B cell (primary cell): ENCODE measurements at regions not wholly inside any gene's neighbourhood (a gene's known extent, or its start where the extent isn't known, plus 50 kb on each side); places are given as distances from the start of the nearest gene placed in this dataset.

ENCODE experiments used
- ATAC-seq: fragments of 200-7000 bp; cut with Tn5 transposase; one replicate; pipeline ENCODE4 v1.10.0; 2021; ENCODE audit warnings: low read depth, mild to moderate bottlenecking, moderate number of reproducible peaks, moderate library complexity
- CTCF ChIA-PET: fragments of 350-600 bp; sonication (Branson Sonifier 250); formaldehyde crosslinking; loops from one replicate; lab custom pipeline; 2021; ENCODE audit warnings: antibody characterized with exemption, inconsistent platforms; lab: Charles Lee
- POLR2A ChIA-PET: fragments of 350-600 bp; sonication (Branson Sonifier 250); formaldehyde crosslinking; loops from one replicate; lab custom pipeline; 2021; ENCODE audit warnings: antibody characterized with exemption; lab: Charles Lee
- DNase-seq: peaks from one replicate; pipeline ENCODE4 v3.0.0; 2013
- H2AFZ ChIP-seq: 2 replicates; pipeline ENCODE4 v1.6.1; 2012; ENCODE audit warnings: mild to moderate bottlenecking, low read depth, low read length; ENCODE audit not compliant: insufficient read depth, poor library complexity, severe bottlenecking
- H3K27ac ChIP-seq, 2 donors: 1 replicate in 1 of 2; 2 replicates in 1 of 2; pipeline ENCODE4 v1.5.1; 2012 to 2013; ENCODE audit warnings: low read length in 2 of 2, mild to moderate bottlenecking in 2 of 2, moderate library complexity in 1 of 2
- H3K27me3 ChIP-seq, 4 experiments: fragments of 200-600 bp in 1 of 4; sonication (generic) in 1 of 4; replicated peaks in 1 of 4; 1 replicate in 2 of 4; 2 replicates in 2 of 4; pipeline versions ENCODE4 v1.6.1 to v1.7.0; 2013 to 2016; ENCODE audit warnings: low read length in 3 of 4, mild to moderate bottlenecking in 2 of 4, mixed read lengths in 1 of 4, moderate library complexity in 1 of 4; ENCODE audit not compliant: insufficient read depth in 4 of 4, control insufficient read depth in 3 of 4; ENCODE audit errors: control extremely low read depth in 1 of 4
- H3K36me3 ChIP-seq, 2 experiments: replicated peaks in 1 of 2; 1 replicate in 1 of 2; 2 replicates in 1 of 2; pipeline versions ENCODE4 v1.6.1 to v1.7.1; 2013; ENCODE audit warnings: low read length in 1 of 2; ENCODE audit not compliant: insufficient read depth in 2 of 2, control insufficient read depth in 1 of 2; ENCODE audit errors: control extremely low read depth in 1 of 2, extremely low read depth in 1 of 2
- H3K4me1 ChIP-seq, 2 donors: fragments of 200-600 bp in 1 of 2; sonication (generic) in 1 of 2; 1 replicate in 1 of 2; 2 replicates in 1 of 2; pipeline versions ENCODE4 v1.5.1 to v1.6.1; 2013 to 2017; ENCODE audit warnings: low read length in 2 of 2; ENCODE audit not compliant: control insufficient read depth in 2 of 2, insufficient read depth in 2 of 2
- H3K4me2 ChIP-seq: replicated peaks from 2 replicates; pipeline ENCODE3; 2012; ENCODE audit warnings: mild to moderate bottlenecking, low read depth, low read length; ENCODE audit not compliant: poor library complexity, severe bottlenecking
- H3K4me3 ChIP-seq, 5 experiments: fragments of 200-600 bp in 1 of 5; sonication (generic) in 1 of 5; 1 replicate in 3 of 5; 2 replicates in 2 of 5; pipeline versions ENCODE4 v1.5.1 to v1.7.0; 2011 to 2016; ENCODE audit warnings: low read length in 4 of 5, mild to moderate bottlenecking in 4 of 5, low read depth in 2 of 5, control low read depth in 1 of 5, moderate library complexity in 1 of 5; ENCODE audit not compliant: insufficient read depth in 1 of 5; ENCODE audit errors: control extremely low read depth in 1 of 5, extremely low read depth in 1 of 5
- H3K79me2 ChIP-seq: fragments of 200-600 bp; sonication (generic); one replicate; pipeline ENCODE4 v1.6.0; 2016; ENCODE audit warnings: low read length; ENCODE audit not compliant: control insufficient read depth, insufficient read depth
- H3K9ac ChIP-seq: fragments of 200-600 bp; sonication (generic); 2 replicates; pipeline ENCODE4 v1.6.1; 2017; ENCODE audit warnings: mild to moderate bottlenecking, low read length, moderate library complexity
- H3K9me3 ChIP-seq, 3 donors: one replicate each; pipeline versions ENCODE4 v1.6.1 to v1.7.1; 2013; ENCODE audit warnings: low read length in 2 of 3; ENCODE audit not compliant: control insufficient read depth in 2 of 3, insufficient read depth in 1 of 3; ENCODE audit errors: control extremely low read depth in 1 of 3
- H4K20me1 ChIP-seq: 2 replicates; pipeline ENCODE4 v1.6.0; 2012; ENCODE audit warnings: mild to moderate bottlenecking, low read length; ENCODE audit not compliant: insufficient read depth, control insufficient read depth, poor library complexity, severe bottlenecking
- H3K27ac Mint-ChIP-seq: one replicate; pipeline ENCODE4 v1.8.0; 2021; ENCODE audit warnings: mixed read lengths
- H3K27me3 Mint-ChIP-seq: one replicate; pipeline ENCODE4 v1.8.0; 2021; ENCODE audit warnings: mixed read lengths
- H3K4me1 Mint-ChIP-seq: one replicate; pipeline ENCODE4 v1.8.0; 2021; ENCODE audit warnings: mixed read lengths
- H3K4me3 Mint-ChIP-seq: one replicate; pipeline ENCODE4 v1.8.0; 2021; ENCODE audit warnings: mixed read lengths
- H3K9me3 Mint-ChIP-seq: one replicate; pipeline ENCODE4 v1.8.0; 2022; ENCODE audit warnings: mixed read lengths; ENCODE audit not compliant: insufficient read depth
- EZH2 ChIP-seq: IDR thresholded peaks from 2 replicates; pipeline ENCODE4 v1.6.1; 2012; ENCODE audit warnings: borderline replicate concordance, low read depth, mild to moderate bottlenecking, moderate library complexity, low read length; ENCODE audit not compliant: insufficient read depth, poor library complexity, severe bottlenecking
- WGBS: methylation state at CpG from one replicate; pipeline ENCODE4 v1.1.5; 2013; ENCODE audit warnings: missing lambda C conversion rate; ENCODE audit not compliant: insufficient coverage; 5-methylcytosine and 5-hydroxymethylcytosine counted together
- intact Hi-C: fragments of 100-400 bp; cut with micrococcal nuclease; formaldehyde crosslinking; loops from one replicate; pipeline ENCODE4 v1.10.0; 2022
- TF ChIP-seq, protein P1 (sequence below): fragments of 200-600 bp; IDR thresholded peaks from one replicate; pipeline ENCODE4 v1.8.0; 2022; ENCODE audit warnings: antibody characterized with exemption, mild to moderate bottlenecking

DNA sequence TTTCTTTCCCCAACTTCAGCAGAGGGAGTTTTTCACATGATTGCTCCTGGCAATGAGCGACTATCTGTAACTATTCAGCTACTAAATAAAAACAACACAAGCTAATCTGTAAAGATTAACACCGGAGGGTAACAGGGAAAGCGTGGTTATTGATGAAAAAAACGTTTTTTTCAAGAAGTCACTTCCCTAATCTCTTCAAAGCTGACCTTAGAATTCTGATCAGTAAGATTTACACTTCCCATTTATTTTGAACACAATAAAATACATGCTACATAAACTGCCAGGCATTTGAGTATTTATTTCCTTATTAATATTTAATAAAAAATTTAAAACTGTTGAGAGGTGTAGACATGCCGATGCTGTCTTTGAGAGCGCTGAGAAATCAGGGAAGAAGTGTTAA lies 207.4 kb upstream of the HDAC4 start:
- Histone ChIP-seq H3K27ac (no peak overlapping the region), H3K9ac (no peak overlapping the region), H3K27me3 (no peaks in the 10 kb centered on the region), H4K20me1 (no peaks in the 10 kb centered on the region), H3K4me1 (no peaks in the 10 kb centered on the region), H3K9me3 (peaks cover 0 to 10% (median 0%) of the 10 kb centered on the region in 3 donors), H3K4me2 (no peak overlapping the region), H3K36me3 (no peaks in the 10 kb centered on the region), H2AFZ (no peak overlapping the region), H3K4me3 (no peak overlapping the region), H3K79me2 (no peaks in the 10 kb centered on the region)
- intact Hi-C loops, result no loop called here
- TF ChIP-seq, protein P1, sequence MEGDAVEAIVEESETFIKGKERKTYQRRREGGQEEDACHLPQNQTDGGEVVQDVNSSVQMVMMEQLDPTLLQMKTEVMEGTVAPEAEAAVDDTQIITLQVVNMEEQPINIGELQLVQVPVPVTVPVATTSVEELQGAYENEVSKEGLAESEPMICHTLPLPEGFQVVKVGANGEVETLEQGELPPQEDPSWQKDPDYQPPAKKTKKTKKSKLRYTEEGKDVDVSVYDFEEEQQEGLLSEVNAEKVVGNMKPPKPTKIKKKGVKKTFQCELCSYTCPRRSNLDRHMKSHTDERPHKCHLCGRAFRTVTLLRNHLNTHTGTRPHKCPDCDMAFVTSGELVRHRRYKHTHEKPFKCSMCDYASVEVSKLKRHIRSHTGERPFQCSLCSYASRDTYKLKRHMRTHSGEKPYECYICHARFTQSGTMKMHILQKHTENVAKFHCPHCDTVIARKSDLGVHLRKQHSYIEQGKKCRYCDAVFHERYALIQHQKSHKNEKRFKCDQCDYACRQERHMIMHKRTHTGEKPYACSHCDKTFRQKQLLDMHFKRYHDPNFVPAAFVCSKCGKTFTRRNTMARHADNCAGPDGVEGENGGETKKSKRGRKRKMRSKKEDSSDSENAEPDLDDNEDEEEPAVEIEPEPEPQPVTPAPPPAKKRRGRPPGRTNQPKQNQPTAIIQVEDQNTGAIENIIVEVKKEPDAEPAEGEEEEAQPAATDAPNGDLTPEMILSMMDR, result no peak
- no peak for TF ChIP-seq EZH2
- DNase-seq, result no peak
- no peak for ATAC-seq
- no peak overlapping the region for H3K27ac Mint-ChIP-seq
- no CpG with 5 or more reads among the region's 6 CpGs for WGBS
- CTCF ChIA-PET, result no interaction called here
- H3K27me3 Mint-ChIP-seq, result peaks cover 13% of the 10 kb centered on the region
- no peaks in the 10 kb centered on the region for H3K4me1 Mint-ChIP-seq
- POLR2A ChIA-PET, result no interaction called here
- H3K4me3 Mint-ChIP-seq, result no peak overlapping the region
- H3K9me3 Mint-ChIP-seq, result no peaks in the 10 kb centered on the region

DNA sequence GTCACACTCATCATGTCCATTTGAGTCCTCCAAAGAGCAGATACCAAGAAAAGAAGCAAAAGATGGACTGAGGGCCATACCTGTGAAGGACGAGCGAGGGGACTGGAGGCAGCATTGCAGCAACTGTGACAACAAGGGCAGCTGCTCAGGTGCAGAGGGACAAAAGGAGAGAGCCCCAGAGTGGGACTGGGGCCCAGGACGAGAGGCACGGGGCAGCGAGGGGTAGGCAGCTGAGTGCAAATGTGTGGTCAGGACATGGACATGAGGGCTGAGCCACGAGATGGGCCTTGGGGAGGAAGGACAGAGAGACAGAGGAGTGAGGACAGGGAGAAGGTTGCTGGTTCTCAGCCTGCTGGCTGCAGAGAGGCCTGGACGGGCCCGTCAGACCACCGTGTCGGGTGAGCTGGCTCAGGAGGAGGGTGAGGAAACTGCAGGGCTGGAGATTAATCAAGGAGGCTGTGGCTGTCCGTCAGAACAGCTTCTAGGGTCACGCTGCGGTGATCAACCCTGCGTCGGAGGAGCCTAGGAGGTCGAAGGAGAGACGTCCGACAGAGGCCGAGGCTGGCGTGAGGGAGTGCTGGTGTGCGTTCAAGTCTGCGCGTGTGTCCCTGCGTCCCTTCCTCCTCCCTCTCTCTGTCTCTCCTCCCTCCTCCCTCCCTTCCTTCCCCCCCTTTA lies 206.8 kb upstream of the HDAC4 start:
- Mint-ChIP-seq H3K27me3 (peaks cover 13% of the 10 kb centered on the region), H3K9me3 (no peaks in the 10 kb centered on the region), H3K4me1 (no peaks in the 10 kb centered on the region), H3K4me3 (no peak overlapping the region), H3K27ac (no peak overlapping the region)
- Histone ChIP-seq H2AFZ (no peak overlapping the region), H3K79me2 (no peaks in the 10 kb centered on the region), H3K4me1 (no peaks in the 10 kb centered on the region), H3K27me3 (no peaks in the 10 kb centered on the region), H3K4me2 (no peak overlapping the region), H3K4me3 (no peak overlapping the region), H3K9me3 (peaks cover 0 to 10% (median 0%) of the 10 kb centered on the region in 3 donors), H3K9ac (no peak overlapping the region), H3K27ac (no peak overlapping the region), H4K20me1 (no peaks in the 10 kb centered on the region), H3K36me3 (no peaks in the 10 kb centered on the region)
- ChIA-PET CTCF (no interaction called here), POLR2A (no interaction called here)
- DNase-seq (no peak), ATAC-seq (no peak)
- WGBS, result 90% methylated on average over 22 of the region's 24 CpGs
- no peak for TF ChIP-seq EZH2
- TF ChIP-seq, protein P1, result no peak
- intact Hi-C loops, result no loop called here
